ENCODE measurements at regions not wholly inside any gene's neighbourhood (a gene's known extent, or its start where the extent isn't known, plus 50 kb on each side); places are given as distances from the start of the nearest gene placed in this dataset.

DNA sequence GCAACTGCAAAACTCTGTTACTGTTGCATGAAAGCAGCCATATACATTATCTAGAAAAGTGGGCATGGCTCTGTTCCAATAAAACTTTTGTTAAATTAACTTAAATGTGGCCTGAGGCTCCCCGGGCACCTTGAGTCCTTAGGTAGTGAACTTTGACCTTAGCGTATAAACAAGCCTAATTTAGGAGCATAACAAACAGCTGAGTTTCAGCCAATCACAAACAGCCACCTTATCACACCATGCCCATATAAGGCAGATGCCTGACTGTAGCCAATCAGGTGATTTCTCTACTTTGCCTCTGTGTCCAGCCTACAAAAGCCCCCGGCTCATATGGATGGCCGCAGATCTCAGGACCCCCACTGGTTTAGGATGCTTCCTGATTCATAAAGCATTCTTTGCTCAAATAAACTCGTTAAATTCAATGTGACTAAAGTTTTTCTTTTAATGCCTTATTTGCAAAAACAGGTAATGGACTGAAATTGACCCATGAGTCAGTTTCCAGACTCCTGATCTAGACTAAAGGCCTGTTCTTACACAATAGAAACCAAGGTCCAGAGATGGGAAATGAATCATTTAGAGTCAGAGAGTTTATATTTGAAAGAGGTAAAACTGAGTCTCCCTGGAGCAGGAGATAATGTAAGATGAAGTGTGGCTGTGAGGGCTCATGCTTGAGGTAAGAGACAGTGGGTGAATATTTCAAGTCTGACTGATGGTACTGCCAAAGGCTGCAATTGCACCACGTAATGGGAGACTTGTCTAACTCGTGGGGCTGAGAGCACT is 130.2 kb downstream of the FGF9 start:
- DNase-seq (ENCODE audit: low read depth, low spot score): no peak
- Mint-ChIP-seq H3K4me1 (peaks cover 18% of the 10 kb centered on the region), H3K27me3 (ENCODE audit: low read depth) (no peaks in the 10 kb centered on the region), H3K9me3 (no peaks in the 10 kb centered on the region), H3K27ac (ENCODE audit: unreplicated experiment) (no peak overlapping the region), H3K36me3 (ENCODE audit: low read depth) (no peaks in the 10 kb centered on the region), H3K4me3 (no peak overlapping the region)
- TF ChIP-seq, protein P1, sequence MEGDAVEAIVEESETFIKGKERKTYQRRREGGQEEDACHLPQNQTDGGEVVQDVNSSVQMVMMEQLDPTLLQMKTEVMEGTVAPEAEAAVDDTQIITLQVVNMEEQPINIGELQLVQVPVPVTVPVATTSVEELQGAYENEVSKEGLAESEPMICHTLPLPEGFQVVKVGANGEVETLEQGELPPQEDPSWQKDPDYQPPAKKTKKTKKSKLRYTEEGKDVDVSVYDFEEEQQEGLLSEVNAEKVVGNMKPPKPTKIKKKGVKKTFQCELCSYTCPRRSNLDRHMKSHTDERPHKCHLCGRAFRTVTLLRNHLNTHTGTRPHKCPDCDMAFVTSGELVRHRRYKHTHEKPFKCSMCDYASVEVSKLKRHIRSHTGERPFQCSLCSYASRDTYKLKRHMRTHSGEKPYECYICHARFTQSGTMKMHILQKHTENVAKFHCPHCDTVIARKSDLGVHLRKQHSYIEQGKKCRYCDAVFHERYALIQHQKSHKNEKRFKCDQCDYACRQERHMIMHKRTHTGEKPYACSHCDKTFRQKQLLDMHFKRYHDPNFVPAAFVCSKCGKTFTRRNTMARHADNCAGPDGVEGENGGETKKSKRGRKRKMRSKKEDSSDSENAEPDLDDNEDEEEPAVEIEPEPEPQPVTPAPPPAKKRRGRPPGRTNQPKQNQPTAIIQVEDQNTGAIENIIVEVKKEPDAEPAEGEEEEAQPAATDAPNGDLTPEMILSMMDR (conservative IDR thresholded peaks at IDR 0.05): no peak

DNA sequence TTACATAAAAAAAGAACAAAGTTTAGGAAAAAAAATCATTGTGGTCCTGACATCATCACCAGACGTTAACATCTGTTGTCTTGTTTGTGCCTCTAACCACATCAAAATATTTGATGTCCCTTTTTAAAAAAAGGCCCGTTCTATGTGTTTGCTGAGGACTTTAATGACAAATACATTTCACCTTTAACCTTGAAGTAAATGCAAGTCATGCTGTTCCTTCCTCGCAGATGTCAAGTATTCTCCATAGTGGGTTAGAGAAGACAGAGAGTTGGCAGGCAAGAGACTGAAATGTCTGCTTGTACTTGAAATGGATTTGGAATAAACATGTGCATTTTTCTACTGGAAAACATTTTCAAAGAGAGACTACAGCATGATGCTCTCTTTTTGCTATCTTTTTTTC is 134.9 kb downstream of the FGF9 start:
- Mint-ChIP-seq H3K36me3 (ENCODE audit: low read depth) (no peaks in the 10 kb centered on the region), H3K27ac (ENCODE audit: unreplicated experiment) (no peak overlapping the region), H3K4me3 (no peak overlapping the region), H3K27me3 (ENCODE audit: low read depth) (peaks cover 3% of the 10 kb centered on the region), H3K4me1 (no peaks in the 10 kb centered on the region), H3K9me3 (peaks cover 7% of the 10 kb centered on the region)
- DNase-seq (ENCODE audit: low read depth, low spot score): no peak
- TF ChIP-seq, protein P1 (conservative IDR thresholded peaks at IDR 0.05): no peak

DNA sequence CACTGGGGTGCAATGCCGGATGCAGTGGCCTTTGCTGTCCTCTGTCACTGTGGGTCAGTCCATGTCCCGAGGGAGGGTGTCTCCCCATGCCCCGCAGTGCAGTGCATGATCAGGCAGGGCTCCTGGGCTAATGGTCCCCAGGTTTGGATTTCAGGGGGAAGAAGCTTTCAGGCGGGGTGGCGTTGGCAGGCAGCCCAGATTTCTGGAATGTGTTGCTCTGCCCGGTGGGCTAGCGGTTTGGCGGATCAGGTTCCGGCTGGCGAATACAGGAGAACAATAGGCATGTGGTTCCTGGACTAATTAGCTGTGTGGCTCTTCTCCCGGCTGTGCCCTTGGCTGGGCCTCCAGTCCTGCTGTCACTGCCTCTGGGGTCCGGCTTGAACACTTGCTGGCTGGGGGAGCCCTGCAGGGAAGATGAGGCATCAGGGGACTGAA is 141.3 kb downstream of the FGF9 start:
- H3K27me3 Mint-ChIP-seq (ENCODE audit: low read depth): peaks cover 20% of the 10 kb centered on the region
- TF ChIP-seq, protein P1 (conservative IDR thresholded peaks at IDR 0.05): no peak

DNA sequence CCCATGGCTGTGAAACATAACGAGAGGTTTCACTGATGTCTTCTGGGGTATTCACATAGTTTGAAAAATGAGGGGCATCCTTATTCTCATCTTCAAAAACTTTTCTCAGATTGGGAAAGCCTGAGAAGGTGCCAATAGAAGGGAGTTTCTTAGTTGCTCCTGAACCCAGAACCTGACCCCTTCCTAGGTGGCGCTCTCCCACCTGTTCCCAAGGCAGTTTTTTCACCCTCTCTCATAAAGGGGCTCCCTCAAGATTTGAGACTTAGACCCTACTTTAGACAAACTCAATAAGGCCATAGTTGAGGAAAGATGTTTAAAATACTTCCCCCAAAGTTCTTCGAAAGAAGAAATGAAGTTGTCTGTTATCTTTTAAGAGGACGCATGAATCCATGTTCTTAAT is 142.2 kb downstream of the FGF9 start:
- Mint-ChIP-seq H3K4me3 (no peak overlapping the region), H3K9me3 (no peaks in the 10 kb centered on the region), H3K36me3 (ENCODE audit: low read depth) (no peaks in the 10 kb centered on the region), H3K27me3 (ENCODE audit: low read depth) (peaks cover 17% of the 10 kb centered on the region), H3K27ac (ENCODE audit: unreplicated experiment) (no peak overlapping the region), H3K4me1 (no peaks in the 10 kb centered on the region)
- DNase-seq (ENCODE audit: low read depth, low spot score): no peak
- TF ChIP-seq, protein P1 (conservative IDR thresholded peaks at IDR 0.05): no peak

More for the DNA sequence above, 141.3 kb downstream of the FGF9 start:
- no peak for DNase-seq (ENCODE audit: low read depth, low spot score)
- peaks cover 4% of the 10 kb centered on the region for H3K9me3 Mint-ChIP-seq
- H3K27ac Mint-ChIP-seq (ENCODE audit: unreplicated experiment): no peak overlapping the region
- no peaks in the 10 kb centered on the region for H3K4me1 Mint-ChIP-seq
- H3K36me3 Mint-ChIP-seq (ENCODE audit: low read depth): no peaks in the 10 kb centered on the region
- H3K4me3 Mint-ChIP-seq: no peak overlapping the region

DNA sequence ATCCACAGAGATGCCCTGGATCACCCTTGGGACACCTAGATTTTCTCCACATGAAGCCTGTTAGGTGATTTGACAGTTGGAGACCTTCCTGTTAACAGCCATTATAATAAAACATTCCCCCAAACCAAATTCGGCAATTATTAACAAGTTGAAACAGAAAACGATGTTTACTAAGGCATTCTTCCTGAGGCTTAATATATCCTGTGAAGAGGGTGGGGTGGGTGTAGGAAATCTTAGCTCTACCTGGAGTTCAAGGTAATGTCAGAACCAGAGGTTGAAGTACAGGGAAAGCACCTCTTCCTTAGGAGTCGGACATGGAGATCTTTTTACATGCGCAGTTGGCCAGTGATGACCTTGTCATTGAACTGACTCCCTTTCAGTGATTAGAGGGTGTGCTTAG is 143.0 kb downstream of the FGF9 start:
- Mint-ChIP-seq H3K36me3 (ENCODE audit: low read depth) (no peaks in the 10 kb centered on the region), H3K4me1 (no peaks in the 10 kb centered on the region), H3K27ac (ENCODE audit: unreplicated experiment) (peak overlapping the region; percentile 47), H3K4me3 (no peak overlapping the region), H3K27me3 (ENCODE audit: low read depth) (peaks cover 17% of the 10 kb centered on the region), H3K9me3 (no peaks in the 10 kb centered on the region)
- TF ChIP-seq, protein P1 (conservative IDR thresholded peaks at IDR 0.05): no peak
- DNase-seq (ENCODE audit: low read depth, low spot score): no peak
